ENCODE measurements at regions not wholly inside any gene's neighbourhood (a gene's known extent, or its start where the extent isn't known, plus 50 kb on each side); places are given as distances from the start of the nearest gene placed in this dataset.

DNA sequence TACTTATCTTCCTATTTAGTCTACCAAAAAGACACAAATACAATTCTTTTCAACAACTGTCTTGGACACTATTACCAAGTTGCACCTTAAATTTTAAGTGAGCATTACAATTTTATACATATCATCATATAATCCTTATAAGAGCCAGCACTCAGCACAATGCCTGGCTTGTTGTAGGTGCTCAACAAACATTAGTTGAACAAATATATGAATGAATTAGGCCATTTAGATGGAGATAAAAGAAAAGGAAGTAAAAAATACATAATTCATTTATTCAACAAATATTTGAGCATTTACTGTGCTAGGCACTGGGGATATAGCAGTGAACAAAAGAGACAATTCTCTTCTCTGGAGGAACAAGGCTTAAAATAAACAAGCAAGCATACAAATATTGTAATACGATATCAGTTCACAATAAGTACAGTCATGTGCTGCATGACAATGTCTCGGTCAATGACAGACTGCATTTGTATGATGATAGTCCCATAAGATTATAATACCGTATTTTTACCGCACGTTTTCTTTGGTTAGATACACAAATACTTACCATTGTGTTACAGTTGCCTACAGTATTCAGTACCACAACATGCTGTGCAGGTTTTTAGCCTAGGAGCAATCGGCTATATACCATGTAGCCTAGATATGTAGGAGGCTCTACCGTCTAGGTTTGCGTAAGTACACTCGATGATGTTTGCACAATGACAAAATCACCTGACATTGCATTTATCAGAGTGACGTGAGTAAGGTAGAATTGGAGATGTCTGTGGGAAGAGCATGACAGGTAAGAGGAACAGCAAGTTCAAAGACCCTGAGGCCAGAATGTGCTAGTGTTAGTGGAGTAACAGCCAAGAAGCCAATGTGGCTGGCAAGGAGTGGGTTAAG lies 86.4 kb upstream of the HS3ST2 start:
- H3K4me3 Mint-ChIP-seq (ENCODE audit: unreplicated experiment), result no peak overlapping the region
- H3K27ac Mint-ChIP-seq (ENCODE audit: unreplicated experiment), result no peak overlapping the region
- no peaks in the 10 kb centered on the region for H3K27me3 Mint-ChIP-seq (ENCODE audit: unreplicated experiment)
- no peaks in the 10 kb centered on the region for H3K4me1 Mint-ChIP-seq (ENCODE audit: unreplicated experiment)
- TF ChIP-seq, protein P1, sequence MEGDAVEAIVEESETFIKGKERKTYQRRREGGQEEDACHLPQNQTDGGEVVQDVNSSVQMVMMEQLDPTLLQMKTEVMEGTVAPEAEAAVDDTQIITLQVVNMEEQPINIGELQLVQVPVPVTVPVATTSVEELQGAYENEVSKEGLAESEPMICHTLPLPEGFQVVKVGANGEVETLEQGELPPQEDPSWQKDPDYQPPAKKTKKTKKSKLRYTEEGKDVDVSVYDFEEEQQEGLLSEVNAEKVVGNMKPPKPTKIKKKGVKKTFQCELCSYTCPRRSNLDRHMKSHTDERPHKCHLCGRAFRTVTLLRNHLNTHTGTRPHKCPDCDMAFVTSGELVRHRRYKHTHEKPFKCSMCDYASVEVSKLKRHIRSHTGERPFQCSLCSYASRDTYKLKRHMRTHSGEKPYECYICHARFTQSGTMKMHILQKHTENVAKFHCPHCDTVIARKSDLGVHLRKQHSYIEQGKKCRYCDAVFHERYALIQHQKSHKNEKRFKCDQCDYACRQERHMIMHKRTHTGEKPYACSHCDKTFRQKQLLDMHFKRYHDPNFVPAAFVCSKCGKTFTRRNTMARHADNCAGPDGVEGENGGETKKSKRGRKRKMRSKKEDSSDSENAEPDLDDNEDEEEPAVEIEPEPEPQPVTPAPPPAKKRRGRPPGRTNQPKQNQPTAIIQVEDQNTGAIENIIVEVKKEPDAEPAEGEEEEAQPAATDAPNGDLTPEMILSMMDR (IDR thresholded peaks at IDR 0.05), result no peak
- no peak for DNase-seq (ENCODE audit: extremely low spot score, unreplicated experiment)
- H3K9me3 Mint-ChIP-seq (ENCODE audit: unreplicated experiment), result no peaks in the 10 kb centered on the region
- no peaks in the 10 kb centered on the region for H3K36me3 Mint-ChIP-seq (ENCODE audit: unreplicated experiment)

DNA sequence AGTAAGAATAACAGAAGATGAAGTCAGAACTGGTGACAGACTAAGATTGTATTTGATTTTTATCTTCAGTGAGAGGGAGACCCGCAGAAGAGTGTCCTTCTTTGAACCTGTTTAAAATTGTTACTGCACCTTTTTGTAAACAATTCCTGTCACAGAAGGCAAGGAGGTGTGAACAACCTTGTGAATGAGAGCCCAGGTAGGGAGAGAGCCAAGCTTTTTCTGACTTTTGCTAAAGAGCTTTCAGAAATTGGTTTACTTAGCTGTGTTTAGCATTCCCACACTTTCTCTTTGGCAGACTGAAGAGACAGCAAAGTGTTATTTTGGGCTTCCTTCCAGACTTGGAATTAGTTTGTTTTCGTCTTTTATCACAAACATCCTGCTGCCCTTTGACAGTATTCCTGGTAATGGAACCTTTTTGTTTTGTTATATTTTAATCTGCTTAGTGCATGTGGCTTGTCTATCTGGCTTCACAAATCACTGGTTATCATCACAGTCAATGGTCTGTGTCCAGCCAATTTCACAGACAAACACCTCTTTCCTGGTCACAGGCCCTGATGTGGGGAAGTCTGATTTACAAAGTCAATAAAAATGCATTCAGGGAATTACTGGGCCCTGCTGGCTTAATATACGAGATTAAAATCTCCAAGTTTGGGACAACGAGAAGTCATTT lies 85.7 kb upstream of the HS3ST2 start:
- H3K27me3 Mint-ChIP-seq (ENCODE audit: unreplicated experiment), result no peaks in the 10 kb centered on the region

DNA sequence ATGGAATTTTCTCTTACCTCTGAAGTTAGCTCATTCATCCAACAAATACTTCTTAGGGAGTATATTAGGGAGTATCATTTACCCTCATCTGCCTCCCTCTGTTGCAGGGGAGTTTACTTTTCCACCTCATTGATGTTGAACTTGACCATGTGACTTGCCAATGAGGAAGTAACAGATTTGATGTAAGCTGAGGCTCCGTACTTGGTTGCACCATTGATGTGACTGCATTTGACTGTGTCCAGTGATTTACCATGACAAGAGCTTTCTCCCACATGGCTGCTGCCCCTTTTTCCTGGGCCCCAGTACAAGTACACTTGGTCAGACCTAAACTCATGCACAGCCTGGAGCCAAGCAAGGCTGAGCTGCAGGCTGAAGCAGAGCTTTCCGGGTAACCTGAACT lies 81.6 kb upstream of the HS3ST2 start:
- no peak overlapping the region for H3K27ac Mint-ChIP-seq (ENCODE audit: unreplicated experiment)
- TF ChIP-seq, protein P1 (IDR thresholded peaks at IDR 0.05), result no peak
- no peak for DNase-seq (ENCODE audit: extremely low spot score, unreplicated experiment)
- no peak overlapping the region for H3K4me3 Mint-ChIP-seq (ENCODE audit: unreplicated experiment)
- no peaks in the 10 kb centered on the region for H3K27me3 Mint-ChIP-seq (ENCODE audit: unreplicated experiment)
- H3K9me3 Mint-ChIP-seq (ENCODE audit: unreplicated experiment), result no peaks in the 10 kb centered on the region
- H3K4me1 Mint-ChIP-seq (ENCODE audit: unreplicated experiment), result no peaks in the 10 kb centered on the region
- H3K36me3 Mint-ChIP-seq (ENCODE audit: unreplicated experiment), result no peaks in the 10 kb centered on the region

More for the DNA sequence above, 85.7 kb upstream of the HS3ST2 start:
- Mint-ChIP-seq H3K36me3 (ENCODE audit: unreplicated experiment) (no peaks in the 10 kb centered on the region), H3K9me3 (ENCODE audit: unreplicated experiment) (no peaks in the 10 kb centered on the region), H3K27ac (ENCODE audit: unreplicated experiment) (no peak overlapping the region), H3K4me3 (ENCODE audit: unreplicated experiment) (no peak overlapping the region), H3K4me1 (ENCODE audit: unreplicated experiment) (no peaks in the 10 kb centered on the region)
- TF ChIP-seq, protein P1 (IDR thresholded peaks at IDR 0.05), result no peak
- DNase-seq (ENCODE audit: extremely low spot score, unreplicated experiment), result no peak

GRCh38 chr16:22732959-22733358 lies 81.0 kb upstream of the HS3ST2 start:
- TF ChIP-seq, protein P1 (IDR thresholded peaks at IDR 0.05), result no peak
- no peak overlapping the region for H3K4me3 Mint-ChIP-seq (ENCODE audit: unreplicated experiment)
- H3K9me3 Mint-ChIP-seq (ENCODE audit: unreplicated experiment), result no peaks in the 10 kb centered on the region
- no peaks in the 10 kb centered on the region for H3K4me1 Mint-ChIP-seq (ENCODE audit: unreplicated experiment)
- no peak overlapping the region for H3K27ac Mint-ChIP-seq (ENCODE audit: unreplicated experiment)
- H3K36me3 Mint-ChIP-seq (ENCODE audit: unreplicated experiment), result no peaks in the 10 kb centered on the region
- no peaks in the 10 kb centered on the region for H3K27me3 Mint-ChIP-seq (ENCODE audit: unreplicated experiment)
- DNase-seq (ENCODE audit: extremely low spot score, unreplicated experiment), result no peak

DNA sequence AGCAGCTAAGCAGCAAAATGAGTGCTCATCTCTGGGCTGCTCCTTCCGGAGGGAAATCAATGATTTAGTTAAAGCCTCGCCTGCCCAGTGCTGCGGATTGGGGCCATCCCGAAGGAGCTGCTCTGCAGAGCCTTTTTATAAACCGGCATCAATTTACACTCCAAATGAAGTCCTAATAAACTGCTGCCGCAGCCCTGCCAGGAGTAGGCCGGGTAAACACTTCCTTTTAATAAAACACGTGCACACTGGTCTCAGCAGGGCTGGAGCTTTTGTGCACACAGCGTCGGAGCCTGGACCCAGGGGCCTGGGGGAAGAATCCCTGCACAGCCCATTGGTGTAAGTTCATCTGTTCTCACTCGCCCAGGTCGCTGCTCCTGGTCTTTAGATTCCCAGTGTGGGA lies 79.6 kb upstream of the HS3ST2 start:
- TF ChIP-seq, protein P1 (IDR thresholded peaks at IDR 0.05), result no peak
- H3K9me3 Mint-ChIP-seq (ENCODE audit: unreplicated experiment), result no peaks in the 10 kb centered on the region
- H3K4me3 Mint-ChIP-seq (ENCODE audit: unreplicated experiment), result no peak overlapping the region
- H3K36me3 Mint-ChIP-seq (ENCODE audit: unreplicated experiment), result no peaks in the 10 kb centered on the region
- no peak overlapping the region for H3K27ac Mint-ChIP-seq (ENCODE audit: unreplicated experiment)
- no peak for DNase-seq (ENCODE audit: extremely low spot score, unreplicated experiment)
- H3K27me3 Mint-ChIP-seq (ENCODE audit: unreplicated experiment), result no peaks in the 10 kb centered on the region
- no peaks in the 10 kb centered on the region for H3K4me1 Mint-ChIP-seq (ENCODE audit: unreplicated experiment)

All from osteocyte (in vitro differentiated cells).